Germinal center (tissue), 1 donor: ENCODE measurements at regions not wholly inside any gene's neighbourhood (a gene's known extent, or its start where the extent isn't known, plus 50 kb on each side); places are given as distances from the start of the nearest gene placed in this dataset.
"Not testable (repeated sequence)": the region's sequence is repeated elsewhere in the genome, so short reads cannot be mapped to it uniquely, and the experiment has no call there.

Experiments
- DNase-seq: peaks from one replicate; pipeline ENCODE4 v3.0.0; 2012; ENCODE audit warnings: mixed read lengths, low spot score

GRCh38 chr7:85714951-85715350 lies 528.1 kb upstream of the SEMA3D start:
- no peak for DNase-seq

- DNase-seq = no peak
Measured at GRCh38 chr7:85714043-85714578, 527.3 kb upstream of the SEMA3D start.

- DNase-seq = no peak
Measured at GRCh38 chr7:85713171-85713570, 526.3 kb upstream of the SEMA3D start.

- no peak for DNase-seq
Measured at GRCh38 chr7:85711894-85712293, 525.0 kb upstream of the SEMA3D start.

GRCh38 chr7:85710960-85711359 lies 524.1 kb upstream of the SEMA3D start:
- no peak for DNase-seq

GRCh38 chr7:85708221-85708620 lies 521.4 kb upstream of the SEMA3D start:
- no peak for DNase-seq

- DNase-seq = no peak
Measured at GRCh38 chr7:85705076-85705475, 518.2 kb upstream of the SEMA3D start.

- no peak for DNase-seq
Measured at GRCh38 chr7:85703251-85704010, 516.6 kb upstream of the SEMA3D start.

GRCh38 chr7:85702348-85702747 lies 515.5 kb upstream of the SEMA3D start:
- DNase-seq = no peak

GRCh38 chr7:85699482-85699881 lies 512.6 kb upstream of the SEMA3D start:
- DNase-seq = no peak

GRCh38 chr7:85695533-85695932 lies 508.7 kb upstream of the SEMA3D start:
- DNase-seq = no peak

- DNase-seq = no peak
Measured at GRCh38 chr7:85695041-85695440, 508.2 kb upstream of the SEMA3D start.

GRCh38 chr7:85693326-85693725 lies 506.5 kb upstream of the SEMA3D start:
- DNase-seq = no peak

GRCh38 chr7:85688712-85689111 lies 501.9 kb upstream of the SEMA3D start:
- DNase-seq = no peak

- DNase-seq = no peak
Measured at GRCh38 chr7:85686401-85687181, 499.7 kb upstream of the SEMA3D start.

- DNase-seq = no peak
Measured at GRCh38 chr7:85685901-85686300, 499.0 kb upstream of the SEMA3D start.

GRCh38 chr7:85682833-85683620 lies 496.2 kb upstream of the SEMA3D start:
- DNase-seq = no peak

- no peak for DNase-seq
Measured at GRCh38 chr7:85681241-85681640, 494.4 kb upstream of the SEMA3D start.

- not testable (repeated sequence) for DNase-seq
Measured at GRCh38 chr7:85675093-85675492, 488.2 kb upstream of the SEMA3D start.

- no peak for DNase-seq
Measured at GRCh38 chr7:85673876-85674275, 487.0 kb upstream of the SEMA3D start.

- DNase-seq = no peak
Measured at GRCh38 chr7:85669225-85669624, 482.4 kb upstream of the SEMA3D start.

- DNase-seq = no peak
Measured at GRCh38 chr7:85664341-85664740, 477.5 kb upstream of the SEMA3D start.
